ENCODE measurements at regions not wholly inside any gene's neighbourhood (a gene's known extent, or its start where the extent isn't known, plus 50 kb on each side); places are given as distances from the start of the nearest gene placed in this dataset.

DNA sequence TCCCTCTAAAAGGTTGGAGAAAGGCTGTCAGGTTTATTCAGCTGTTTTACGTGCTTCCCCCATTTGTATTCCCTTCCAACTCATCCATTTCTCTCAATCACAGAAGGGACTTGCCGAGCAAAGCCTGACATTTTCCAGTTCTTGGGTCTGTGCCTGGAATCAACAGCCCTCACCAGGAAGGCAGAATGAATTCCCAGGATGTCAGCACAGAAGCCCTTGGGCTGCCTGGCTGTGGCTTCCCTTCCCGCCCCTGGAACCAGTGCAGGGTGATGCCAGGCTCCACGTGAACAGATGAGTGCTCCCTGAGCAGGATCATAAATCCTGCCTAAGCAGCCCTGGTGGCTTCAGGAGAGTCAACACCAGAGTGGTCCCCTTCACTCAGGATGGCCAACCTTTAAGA, 86.1 kb upstream of the CD83 start:
- no peak for DNase-seq

DNA sequence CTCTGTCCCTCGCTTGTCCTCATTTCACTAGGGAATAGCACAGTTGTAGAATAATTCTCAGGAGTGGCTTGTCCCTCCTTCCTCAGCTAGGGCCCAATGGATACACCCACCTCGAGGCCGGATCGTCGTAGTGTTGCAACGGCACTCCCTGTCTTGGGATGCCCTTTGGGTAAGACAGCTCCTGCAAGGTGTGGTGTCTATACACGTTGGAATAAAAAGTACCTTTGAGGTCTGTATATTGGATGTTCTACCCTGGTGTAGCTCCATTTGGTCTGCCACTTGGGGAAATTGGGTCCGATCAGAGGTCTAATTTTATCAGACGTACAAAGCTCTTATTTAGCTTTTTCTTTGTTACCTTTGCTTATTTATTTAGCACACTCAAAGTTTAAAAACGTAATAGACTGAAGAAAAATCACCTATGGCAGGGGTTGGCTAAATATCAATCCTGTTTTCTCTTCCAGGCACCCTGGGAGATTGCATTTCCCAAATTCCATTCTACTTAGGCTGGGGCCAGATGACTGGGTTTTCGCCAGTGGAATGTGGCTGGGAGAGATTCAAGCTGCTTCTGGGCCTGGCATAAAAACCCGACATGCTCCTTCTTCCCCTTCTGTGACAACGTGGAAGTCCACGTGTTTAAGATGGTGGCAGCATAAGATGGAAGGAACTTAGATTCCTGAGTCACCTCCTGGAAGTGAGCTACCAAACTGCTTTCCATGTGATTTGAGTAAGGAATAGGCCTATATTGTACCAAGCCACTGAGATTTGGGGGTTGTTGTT, 82.3 kb upstream of the CD83 start:
- DNase-seq: no peak

DNA sequence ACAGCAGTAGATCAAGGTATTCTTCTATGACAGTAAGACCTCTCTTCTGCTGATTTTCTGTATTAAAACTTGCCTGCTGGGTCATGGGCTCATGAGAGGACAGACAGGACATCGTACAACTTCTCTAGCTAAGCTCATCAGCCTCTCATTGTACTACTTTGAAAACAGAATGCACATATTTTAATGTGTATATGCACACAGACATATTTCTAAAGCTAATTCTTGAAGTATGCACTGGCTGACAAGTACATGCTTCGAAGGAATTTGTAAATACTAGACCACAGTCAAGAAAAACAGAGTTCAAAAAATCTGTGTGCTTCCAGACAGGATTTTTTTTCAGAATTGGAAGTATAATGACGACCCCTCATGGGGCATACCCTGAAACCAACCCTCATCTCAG, 81.7 kb upstream of the CD83 start:
- DNase-seq: no peak

DNA sequence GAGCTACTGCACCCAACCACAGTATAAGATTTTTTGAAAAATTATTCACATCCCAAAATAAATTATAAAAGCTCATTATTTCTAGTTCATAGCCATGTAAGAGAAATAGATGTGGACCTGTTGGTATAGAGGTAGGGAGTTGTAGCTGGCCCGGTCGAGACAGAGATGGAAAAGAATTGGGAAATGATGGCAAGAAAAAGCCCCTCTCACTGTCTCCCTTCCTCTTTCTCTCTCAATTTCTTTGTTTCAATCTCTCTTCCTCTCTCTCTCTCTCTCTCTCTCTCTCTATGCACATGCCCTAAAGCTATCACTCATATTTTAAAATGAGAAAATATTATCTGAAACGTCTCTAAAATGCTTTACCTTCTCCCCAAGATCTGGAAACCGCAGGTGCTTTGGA, 80.7 kb upstream of the CD83 start:
- no peak for DNase-seq

DNA sequence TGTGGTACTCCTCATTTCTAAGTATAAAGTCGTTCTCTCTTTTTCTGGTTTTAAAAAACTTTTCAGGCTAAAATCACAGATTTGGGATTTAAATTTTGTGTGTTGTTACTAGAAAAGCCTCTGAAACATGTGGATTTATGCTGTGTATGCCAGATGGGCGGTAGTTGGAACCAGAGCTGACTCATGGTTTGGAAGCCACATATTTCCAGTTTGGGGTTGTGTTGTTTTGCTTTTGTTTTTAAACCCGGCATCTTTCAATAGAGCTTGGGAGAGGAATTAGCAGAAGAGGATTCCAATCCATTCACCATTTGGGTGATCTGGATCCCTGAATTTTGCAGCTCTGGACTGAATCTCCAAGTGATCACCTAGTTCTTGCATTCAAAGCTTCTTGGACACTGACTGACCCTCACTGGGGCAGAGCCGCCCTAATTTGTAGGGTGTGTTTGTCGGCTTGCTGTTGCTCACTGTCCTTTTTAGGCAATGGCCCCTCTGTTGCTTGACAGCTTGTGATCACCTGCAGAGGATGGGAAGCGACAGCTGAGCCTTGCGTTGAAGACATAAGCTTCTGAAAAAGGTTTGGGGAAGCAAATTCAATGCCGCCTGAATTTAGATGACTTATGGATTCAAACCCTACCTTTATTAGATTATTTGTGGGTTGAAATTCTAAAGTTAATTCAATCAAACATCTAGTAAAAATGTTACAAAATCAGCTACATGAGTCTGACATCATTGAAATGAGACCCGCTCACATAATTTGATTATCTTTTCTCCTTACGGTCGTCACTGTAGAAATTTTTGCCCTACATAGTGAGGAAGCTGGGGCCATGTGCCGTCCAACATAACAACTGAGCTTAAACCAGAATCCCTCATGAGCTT, 79.9 kb upstream of the CD83 start:
- DNase-seq: no peak

DNA sequence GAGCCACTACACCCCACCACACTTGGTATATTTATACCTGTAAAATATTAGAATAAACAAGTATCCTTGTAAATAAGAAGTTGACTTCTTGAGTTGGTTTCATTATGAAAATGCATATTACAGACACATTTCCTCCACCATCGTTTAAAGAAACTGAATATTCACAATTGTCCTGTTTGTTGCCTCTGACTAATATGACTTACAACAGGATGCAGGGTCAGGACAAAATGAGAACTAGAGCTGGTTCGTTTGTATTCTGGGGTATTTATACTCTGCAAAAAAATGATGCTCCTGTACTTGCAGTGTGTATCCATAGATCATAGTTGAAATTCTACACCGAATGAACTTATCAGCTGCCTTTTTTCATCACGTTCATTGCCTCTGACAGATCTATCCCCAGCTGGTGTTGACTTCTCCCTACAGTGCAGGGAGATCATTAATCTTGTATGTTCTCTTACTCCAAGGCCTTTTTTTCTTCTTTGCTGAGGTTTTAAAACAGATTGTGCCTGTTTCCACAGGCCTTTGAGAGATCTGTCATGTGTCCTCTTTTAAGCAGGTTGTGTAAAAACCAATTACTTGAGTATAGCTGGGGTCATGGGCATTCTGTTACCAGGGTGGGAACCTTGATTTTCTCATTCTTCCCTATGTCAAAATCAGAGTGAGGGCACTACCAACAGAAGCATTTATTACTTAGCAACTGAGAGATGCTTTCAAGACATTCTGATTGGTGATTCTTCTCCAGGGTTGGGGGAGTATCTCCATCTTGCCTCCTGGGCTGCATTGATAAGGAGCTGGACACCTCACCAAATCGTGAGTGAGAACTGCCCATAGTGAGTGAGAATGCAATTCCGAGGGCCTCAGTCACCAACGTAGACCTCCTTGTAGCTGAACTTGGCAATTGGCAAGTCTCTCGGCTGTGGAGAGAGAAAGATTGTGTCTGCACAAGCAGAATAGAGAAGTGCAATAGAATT, 78.8 kb upstream of the CD83 start:
- DNase-seq: no peak

DNA sequence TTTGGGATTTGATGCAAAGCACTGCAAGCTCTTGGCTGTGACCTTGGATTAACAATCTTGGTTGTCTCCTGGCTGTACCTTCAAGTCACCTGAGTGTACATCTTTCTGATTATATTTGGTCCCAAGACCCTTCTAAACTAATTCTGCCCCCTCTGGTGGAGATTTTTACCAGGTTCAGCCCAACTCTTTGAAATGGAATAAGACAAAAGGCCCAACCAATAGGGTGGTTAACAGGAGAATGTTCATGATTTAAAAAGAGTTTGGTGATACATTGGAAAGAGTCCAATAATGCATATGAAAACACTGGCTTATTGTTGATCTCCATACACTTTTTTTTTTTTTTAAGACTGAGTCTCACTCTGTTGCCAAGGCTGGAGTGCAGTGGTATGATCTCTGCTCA, 77.5 kb upstream of the CD83 start:
- DNase-seq: no peak

DNA sequence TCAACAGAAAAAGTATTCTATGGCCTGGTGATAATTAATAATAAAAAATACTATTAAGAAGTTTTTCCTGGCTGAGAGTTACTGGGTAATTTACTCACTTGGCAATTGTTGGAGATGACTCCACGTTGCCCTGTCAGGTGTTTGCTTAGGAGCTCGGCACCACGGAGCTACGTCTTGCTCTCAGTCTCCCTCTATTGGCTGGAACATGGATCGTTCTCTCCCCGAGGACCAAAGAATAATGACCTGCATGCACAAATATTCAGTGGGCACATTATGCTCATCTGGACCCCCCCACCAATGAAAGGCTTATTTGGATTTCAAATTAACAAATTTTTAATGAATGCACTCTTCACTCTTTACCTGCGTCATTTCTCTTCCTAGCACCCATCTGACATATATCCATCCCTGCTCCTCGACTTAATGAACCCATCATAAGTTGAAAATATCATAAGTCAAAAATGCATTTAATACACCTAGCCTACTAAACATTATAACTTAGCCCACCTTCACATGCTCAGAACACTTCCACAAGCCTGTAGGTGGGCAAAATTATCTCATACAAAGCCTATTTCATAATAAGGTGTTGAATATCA, 71.0 kb upstream of the CD83 start:
- DNase-seq: peak; percentile 50

DNA sequence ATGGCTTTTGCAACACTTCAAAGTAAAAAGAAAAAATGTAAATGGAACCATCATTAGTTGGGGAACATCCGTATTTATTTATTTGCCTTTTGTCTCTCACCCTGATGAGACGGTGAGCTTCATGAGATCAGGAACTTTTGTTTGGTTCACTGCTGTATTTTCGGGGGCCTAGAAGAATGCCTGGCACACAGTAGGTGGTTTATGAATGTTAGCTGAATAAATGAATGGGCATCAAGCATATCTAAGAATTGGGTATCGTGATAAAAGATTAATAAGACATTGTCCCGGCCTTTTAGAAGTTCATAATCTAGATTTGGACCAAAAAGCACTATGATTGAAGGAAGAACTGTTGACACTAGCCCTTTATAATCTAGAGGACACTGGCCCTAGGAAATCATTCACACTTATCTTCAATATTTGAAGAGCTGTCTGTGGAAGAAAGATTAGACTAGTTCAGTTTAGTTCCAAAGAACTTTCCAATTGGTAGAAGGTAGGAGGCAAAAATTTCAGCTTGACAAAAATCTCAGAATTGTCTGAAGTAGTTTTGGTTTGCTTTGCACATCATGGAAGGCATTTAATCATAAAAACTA, 70.3 kb upstream of the CD83 start:
- no peak for DNase-seq

DNA sequence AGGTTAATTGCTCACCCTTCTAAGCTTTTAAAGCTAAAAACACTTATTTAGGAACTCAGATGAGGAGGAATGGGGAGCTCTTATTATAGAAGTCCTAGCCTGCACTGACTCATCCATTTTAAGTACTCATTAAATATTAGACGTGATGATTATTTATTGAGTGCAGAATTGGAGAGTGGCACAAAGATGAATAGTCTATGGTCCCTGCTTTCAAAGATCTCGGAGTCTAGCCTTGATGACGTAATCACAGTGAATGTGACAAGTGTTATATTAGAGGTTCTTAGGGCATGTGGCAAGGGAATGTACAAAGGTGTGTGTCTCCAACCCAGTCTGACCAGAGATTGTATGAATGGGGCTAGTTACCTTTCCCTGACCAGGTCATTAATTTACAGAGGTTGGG, 68.7 kb upstream of the CD83 start:
- no peak for DNase-seq

DNA sequence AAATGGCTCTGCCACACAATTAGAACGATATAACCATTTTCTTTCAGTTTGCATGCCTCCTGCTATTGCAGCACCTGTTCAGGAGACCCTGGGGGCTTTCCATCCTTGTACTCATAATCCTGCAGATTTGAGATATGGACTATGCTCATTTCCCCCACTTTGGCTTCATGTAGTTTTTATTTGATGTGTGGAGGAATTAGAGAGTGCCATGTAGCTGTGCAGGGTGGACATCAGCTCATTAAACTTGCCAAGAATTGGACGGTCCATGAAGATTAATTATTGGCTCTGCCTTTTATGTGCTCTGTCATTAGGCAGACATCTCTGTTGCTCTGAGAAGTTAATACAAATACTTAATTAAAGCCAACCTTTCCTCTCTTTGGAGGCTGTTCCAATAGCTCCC, 66.2 kb upstream of the CD83 start:
- DNase-seq: no peak

DNA sequence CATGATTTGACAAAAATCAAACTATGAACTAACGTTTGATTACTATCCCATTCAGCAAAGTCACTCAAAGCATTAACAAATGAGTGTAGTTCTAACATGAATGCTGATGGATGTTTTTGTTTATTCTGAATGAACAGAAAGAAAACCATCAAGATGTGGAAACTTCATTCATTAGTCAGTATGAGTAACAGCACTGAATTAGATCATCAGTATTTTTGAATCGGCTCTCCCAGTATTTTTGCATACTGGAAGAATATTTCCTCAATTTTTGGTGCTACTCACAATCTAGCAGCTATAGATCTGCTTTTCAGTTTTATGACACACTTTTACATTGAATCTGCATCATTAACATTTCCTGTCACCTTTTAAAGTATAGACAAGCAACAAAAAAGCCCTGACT, 63.8 kb upstream of the CD83 start:
- no peak for DNase-seq

DNA sequence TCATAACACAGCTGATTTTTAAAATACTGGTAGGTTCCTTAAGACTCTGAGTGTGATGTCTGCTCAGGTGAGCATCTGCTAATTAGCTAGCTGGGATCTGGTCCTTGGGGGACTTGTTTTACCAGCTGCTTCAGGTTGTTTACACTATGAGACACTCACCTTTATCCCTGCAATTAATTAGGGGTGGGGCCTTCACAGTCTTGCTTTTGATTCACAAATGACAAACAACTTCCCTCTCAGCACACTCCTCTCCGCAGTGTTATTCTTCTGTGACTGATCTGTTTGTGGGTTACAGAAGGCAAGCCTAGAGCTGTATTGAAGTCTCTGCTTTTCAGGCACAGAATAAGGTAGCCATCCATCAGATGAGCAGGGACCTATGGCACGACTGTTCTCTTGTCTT, 62.0 kb upstream of the CD83 start:
- DNase-seq: no peak

DNA sequence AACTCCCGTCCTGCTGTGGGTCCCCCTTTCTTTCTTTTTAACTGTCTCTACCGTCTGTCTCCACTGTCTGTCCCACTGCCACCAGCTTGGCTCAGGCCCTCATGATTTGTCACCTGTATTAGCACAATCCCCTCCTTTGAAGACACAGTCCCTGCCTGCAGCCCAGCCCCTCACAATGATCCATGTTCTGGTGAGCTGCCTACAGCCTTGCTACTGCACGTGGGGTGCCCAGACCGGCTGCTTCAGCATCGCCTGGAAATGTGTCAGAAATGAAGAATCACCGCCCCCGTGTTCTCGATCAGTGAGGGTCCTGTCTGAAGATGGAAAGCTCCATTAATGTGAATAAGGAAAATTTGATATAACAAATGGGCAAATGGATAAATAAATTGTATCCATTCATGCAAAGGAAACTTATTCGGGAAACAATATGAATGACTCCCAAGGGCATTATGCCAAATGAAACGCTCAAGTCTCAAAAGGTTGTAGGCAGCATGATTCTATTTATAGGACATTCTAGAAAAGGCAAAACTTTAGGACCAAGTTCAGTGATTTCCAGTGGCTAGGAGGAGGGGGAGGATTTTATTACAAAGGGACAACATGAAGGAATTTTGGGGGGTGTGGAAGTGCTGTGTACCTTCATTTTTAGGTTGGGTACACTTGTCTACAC, 59.4 kb upstream of the CD83 start:
- DNase-seq: no peak

DNA sequence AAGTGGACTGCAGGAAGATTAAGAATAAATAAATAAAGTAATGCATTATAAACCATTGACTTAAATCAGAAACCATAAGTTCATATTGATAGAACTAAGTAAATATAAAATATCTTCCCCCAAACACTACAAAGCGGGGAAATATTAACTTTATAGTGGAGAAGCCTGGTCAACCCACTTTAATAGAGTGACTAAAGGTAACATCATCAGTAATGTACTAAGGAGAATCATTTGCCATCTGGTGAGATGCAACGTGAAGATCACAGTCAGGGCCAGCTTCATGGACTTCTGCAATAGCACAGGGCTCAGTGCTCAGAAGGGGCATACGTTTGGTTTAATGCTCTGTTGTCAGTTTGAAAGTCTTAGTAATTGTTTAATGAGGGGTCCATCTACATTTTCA, 58.8 kb upstream of the CD83 start:
- DNase-seq: no peak

DNA sequence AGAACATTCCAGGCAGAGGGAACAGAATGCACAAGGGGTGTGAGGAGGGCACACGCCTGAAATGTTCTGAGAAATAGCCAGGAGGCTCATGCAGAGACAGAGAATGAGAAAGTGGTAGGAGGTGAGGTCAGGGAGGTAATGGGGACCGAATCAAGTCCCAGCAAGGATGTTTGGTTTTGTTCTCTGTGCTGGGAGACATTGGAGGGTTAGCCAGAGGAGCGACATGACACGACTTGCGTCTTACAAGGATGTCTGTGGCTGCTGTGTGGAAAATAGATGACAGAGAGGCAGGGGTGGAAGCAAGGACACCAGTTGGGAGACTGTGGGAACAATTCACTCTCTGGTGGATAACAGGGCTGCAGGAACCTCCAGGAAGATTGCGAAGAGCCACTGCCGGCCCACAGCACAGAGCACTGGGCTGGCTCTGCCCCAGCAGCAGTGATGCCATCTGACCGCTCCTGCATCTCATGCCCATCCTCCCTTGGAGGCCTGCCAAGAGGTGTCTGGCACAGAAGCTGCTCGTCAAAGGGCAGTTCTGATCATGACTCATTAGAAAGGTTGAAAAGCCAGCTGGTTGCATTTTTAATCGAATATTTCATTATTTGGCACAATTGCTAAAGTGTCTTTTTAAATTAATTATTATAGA, 57.7 kb upstream of the CD83 start:
- no peak for DNase-seq

DNA sequence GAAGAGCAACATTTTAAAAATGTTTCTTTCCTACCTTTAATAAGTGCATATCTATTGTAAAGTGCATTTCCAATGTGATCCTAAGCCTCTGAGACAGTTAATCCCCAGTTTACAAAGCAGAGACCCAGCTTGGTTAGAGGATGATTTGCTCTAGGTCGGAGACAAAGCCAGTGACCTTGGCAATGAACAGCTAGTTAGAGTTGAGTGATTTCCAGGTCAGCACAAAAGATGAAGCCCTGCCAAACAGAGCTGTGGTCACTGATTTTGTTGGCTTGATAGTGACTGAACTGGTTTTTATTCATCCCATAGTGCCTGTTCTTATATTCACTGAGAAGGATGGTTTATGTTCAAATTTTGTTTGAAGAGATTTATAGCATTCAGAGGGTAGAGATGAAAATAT, 56.6 kb upstream of the CD83 start:
- no peak for DNase-seq

DNA sequence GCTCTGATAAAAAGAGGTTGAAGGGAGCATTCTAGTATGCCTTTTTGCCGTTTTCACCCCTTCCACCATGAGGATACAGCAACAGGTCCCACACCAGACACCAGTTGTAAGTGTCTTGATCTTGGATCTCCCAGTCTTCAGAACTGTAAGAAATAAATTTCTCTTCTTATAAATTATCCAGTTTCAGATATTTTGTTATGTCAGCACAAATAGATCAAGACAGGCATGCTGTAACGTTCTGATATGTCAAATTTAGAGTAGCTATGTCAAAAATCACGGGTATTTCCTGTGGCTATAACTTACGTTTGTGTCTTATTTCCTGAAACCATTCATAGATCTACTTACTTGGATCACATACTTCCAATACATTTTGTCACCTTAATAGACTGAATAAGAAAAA, 55.9 kb upstream of the CD83 start:
- no peak for DNase-seq

DNA sequence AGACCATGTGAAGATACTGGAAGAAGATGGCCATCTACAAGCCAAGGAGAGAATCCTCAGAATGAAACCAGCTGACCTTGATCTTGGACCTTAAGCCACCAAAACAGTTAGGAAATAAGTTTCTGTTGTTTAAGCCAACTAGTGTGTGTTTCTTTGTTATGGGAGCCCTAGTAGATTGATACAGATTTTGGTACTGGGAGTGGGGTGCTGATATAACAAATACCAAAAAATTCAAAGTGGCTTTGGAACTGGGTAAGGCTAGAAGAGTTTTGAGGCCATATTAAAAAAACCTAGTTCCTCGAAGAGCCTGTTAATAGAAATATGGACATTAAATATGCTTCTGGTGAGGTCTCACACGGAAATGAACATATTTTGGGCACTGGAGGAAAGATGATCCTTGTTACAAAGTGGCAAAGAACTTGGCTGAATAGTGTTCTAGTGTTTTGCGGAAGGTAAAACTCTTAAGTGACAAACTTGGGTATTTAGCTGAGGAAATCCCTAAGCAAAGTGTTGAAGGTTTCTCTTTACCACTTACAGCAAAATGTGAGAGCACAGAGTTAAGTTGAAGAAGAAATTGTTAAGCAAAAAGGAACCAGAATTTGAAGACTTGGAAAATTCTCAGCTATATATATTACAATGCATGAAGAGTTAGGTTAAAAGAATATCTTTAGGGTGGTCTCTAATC, 55.1 kb upstream of the CD83 start:
- no peak for DNase-seq

DNA sequence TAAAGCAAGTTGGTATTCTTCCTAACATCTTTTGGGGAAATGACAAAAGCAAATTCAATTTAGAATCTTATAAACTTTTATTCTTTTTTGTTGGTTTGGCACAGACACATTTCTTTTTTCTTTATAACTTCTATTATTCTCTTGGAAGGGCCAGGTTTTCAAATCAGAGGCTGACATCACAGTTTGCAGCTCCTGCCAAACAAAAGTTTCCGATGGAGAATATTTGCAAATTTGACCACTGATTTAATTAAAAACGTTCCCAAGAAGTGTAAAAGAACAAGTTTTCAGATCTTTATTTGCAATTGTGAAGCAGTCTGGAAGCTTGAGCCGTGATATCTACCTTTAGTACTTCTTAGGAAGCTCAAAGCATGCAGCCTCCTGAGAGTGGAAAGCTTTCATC, 53.8 kb upstream of the CD83 start:
- no peak for DNase-seq

DNA sequence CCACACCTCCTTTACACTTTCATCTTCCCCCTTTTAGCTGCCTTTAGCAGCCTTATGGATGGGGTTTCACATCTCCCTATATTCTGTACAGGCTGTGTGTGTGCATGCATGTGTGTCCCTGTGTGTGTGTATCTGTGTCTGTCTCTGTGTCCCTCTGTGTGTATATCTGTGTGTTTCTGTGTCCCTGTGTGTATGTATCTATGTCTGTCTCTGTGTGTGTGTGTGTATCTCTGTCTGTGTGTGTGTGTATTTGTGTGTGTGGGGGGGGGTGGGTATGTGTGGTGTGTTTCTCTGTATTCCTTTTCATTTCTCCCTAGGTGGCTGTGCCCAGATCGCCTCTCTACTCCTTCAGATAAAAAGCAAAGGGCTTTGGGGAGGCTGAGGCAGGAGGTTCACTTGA, 52.2 kb upstream of the CD83 start:
- no peak for DNase-seq
